ENCODE measurements at regions not wholly inside any gene's neighbourhood (a gene's known extent, or its start where the extent isn't known, plus 50 kb on each side); places are given as distances from the start of the nearest gene placed in this dataset.
"Not testable (repeated sequence)": the region's sequence is repeated elsewhere in the genome, so short reads cannot be mapped to it uniquely, and the experiment has no call there.

DNA sequence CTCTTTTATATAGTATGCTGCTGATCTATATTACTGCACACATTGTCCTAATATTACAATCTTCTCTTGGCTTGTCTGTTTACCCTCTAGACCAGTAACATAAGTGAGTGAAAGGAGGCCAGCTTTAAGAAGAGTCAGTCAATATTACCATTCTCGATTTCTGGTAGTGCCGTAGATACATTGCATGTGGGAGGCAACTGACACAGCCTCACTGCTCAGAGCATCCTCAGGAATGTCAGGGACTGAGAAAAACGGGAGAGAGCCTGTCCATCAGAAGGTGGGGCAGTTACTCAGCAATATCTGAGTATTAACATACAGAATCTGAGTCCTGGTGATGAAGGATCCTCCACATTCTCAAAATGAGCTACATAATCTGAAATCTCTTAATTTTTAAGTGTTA is 259.9 kb downstream of the GJA1 start:
- DNase-seq (ENCODE audit: low spot score) = no peak
- H3K27ac ChIP-seq = peak overlapping the region in 1 of 2 donors; percentile 55
- TF ChIP-seq, protein P1, sequence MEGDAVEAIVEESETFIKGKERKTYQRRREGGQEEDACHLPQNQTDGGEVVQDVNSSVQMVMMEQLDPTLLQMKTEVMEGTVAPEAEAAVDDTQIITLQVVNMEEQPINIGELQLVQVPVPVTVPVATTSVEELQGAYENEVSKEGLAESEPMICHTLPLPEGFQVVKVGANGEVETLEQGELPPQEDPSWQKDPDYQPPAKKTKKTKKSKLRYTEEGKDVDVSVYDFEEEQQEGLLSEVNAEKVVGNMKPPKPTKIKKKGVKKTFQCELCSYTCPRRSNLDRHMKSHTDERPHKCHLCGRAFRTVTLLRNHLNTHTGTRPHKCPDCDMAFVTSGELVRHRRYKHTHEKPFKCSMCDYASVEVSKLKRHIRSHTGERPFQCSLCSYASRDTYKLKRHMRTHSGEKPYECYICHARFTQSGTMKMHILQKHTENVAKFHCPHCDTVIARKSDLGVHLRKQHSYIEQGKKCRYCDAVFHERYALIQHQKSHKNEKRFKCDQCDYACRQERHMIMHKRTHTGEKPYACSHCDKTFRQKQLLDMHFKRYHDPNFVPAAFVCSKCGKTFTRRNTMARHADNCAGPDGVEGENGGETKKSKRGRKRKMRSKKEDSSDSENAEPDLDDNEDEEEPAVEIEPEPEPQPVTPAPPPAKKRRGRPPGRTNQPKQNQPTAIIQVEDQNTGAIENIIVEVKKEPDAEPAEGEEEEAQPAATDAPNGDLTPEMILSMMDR (IDR thresholded peaks at IDR 0.05) = no peak
- H3K4me3 ChIP-seq = no peak overlapping the region

DNA sequence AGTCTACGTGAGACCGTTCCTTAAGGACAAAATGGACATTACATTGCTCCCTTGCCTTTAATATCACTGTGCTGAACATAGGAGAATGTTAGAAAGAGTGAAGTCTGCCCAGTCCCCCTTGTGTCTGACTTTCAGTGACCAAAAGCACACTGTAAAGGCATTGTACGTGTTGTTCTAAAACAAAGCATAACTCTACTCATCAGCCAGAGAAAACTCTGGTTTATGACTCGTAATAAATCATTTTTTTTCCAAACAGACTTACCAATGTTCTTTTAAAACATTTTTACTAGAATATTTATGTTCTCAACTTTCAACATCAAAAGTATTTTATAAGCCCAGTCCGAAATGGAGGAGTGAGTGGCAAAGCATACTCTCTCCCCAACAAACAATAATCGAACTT is 262.5 kb downstream of the GJA1 start:
- no peak overlapping the region for H3K27ac ChIP-seq
- TF ChIP-seq, protein P1 (IDR thresholded peaks at IDR 0.05) = no peak
- H3K4me3 ChIP-seq = no peak overlapping the region
- no peak for DNase-seq (ENCODE audit: low spot score)

DNA sequence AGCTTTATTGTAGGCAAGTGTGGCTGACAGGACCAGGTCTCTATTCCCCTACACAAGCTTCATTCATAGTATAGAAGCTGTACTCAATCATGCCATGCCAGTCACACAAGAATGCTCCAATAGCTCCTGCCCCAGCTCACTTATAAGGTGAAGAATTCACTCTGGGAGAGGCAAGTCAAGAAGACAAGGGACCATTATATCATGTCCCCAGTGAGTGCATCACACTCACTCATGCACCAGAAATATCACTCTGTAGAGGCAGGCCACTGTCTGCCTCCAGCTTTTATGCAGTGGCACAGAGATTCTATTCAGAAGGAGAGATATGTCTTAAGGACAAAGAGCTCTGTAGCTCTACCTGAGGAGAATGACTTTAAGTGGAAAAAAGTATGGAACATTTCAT is 263.2 kb downstream of the GJA1 start:
- TF ChIP-seq, protein P1 (IDR thresholded peaks at IDR 0.05) = no peak
- H3K27ac ChIP-seq = no peak overlapping the region
- DNase-seq (ENCODE audit: low spot score) = no peak
- H3K4me3 ChIP-seq = no peak overlapping the region

- H3K4me3 ChIP-seq; DNase-seq (ENCODE audit: low spot score); H3K27ac ChIP-seq: not testable (repeated sequence)
These were observed 267.7 kb downstream of the GJA1 start for GRCh38 chr6:121703129-121703528.

GRCh38 chr6:121711472-121711871 is 276.0 kb downstream of the GJA1 start:
- TF ChIP-seq, protein P1 (IDR thresholded peaks at IDR 0.05) = no peak

DNA sequence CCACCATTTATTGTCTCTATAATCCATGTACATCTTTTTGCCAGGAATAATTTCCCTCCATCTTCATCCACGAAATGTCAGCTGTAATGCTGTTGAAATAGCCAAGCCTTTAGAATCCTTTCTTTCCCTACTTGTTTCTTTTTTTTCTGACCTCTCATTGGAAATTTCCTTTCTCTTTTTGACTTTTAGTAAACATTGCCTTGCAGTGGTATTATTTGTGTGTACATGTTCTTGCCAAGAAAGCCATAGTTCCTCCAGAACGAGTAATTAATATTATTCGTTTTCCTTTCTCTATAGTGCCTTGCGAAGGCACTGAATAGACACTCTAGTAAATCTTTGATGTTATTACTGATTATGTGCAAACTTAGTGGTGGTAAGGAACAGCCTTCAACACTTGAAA is 282.2 kb downstream of the GJA1 start:
- H3K27ac ChIP-seq = no peak overlapping the region
- TF ChIP-seq, protein P1 (IDR thresholded peaks at IDR 0.05) = no peak
- no peak overlapping the region for H3K4me3 ChIP-seq
- DNase-seq (ENCODE audit: low spot score) = no peak

More at GRCh38 chr6:121711472-121711871, 276.0 kb downstream of the GJA1 start:
- DNase-seq (ENCODE audit: low spot score) = no peak
- Histone ChIP-seq H3K27ac (no peak overlapping the region), H3K4me3 (no peak overlapping the region)

GRCh38 chr6:121720867-121721266 is 285.4 kb downstream of the GJA1 start:
- DNase-seq (ENCODE audit: low spot score); H3K27ac ChIP-seq; H3K4me3 ChIP-seq: not testable (repeated sequence)

- DNase-seq (ENCODE audit: low spot score) = no peak
- TF ChIP-seq, protein P1 (IDR thresholded peaks at IDR 0.05) = no peak
- H3K4me3 ChIP-seq = no peak overlapping the region
- no peak overlapping the region for H3K27ac ChIP-seq
These were observed 288.2 kb downstream of the GJA1 start for GRCh38 chr6:121723623-121724022.
